ENCODE measurements at regions not wholly inside any gene's neighbourhood (a gene's known extent, or its start where the extent isn't known, plus 50 kb on each side); places are given as distances from the start of the nearest gene placed in this dataset.
"Not testable (repeated sequence)": the region's sequence is repeated elsewhere in the genome, so short reads cannot be mapped to it uniquely, and the experiment has no call there.

GRCh38 chr16:64094181-64094965 lies 1027.5 kb downstream of the CDH11 start:
- no peak for DNase-seq

- DNase-seq = no peak
These were observed 1029.6 kb downstream of the CDH11 start for GRCh38 chr16:64092271-64092670.

- no peak for DNase-seq
These were observed 1031.5 kb downstream of the CDH11 start for GRCh38 chr16:64090327-64090726.

- DNase-seq = peak; percentile 10
These were observed 1032.2 kb downstream of the CDH11 start for GRCh38 chr16:64089697-64090096.

- no peak for DNase-seq
These were observed 1033.0 kb downstream of the CDH11 start for GRCh38 chr16:64088838-64089237.

- no peak for DNase-seq
These were observed 1036.6 kb downstream of the CDH11 start for GRCh38 chr16:64085296-64085695.

GRCh38 chr16:64084706-64085105 lies 1037.2 kb downstream of the CDH11 start:
- DNase-seq = no peak

GRCh38 chr16:64083428-64084129 lies 1038.3 kb downstream of the CDH11 start:
- DNase-seq = no peak

GRCh38 chr16:64077242-64077641 lies 1044.6 kb downstream of the CDH11 start:
- no peak for DNase-seq

- no peak for DNase-seq
These were observed 1047.2 kb downstream of the CDH11 start for GRCh38 chr16:64074706-64075105.

- DNase-seq = not testable (repeated sequence)
These were observed 1049.6 kb downstream of the CDH11 start for GRCh38 chr16:64072131-64072730.

- no peak for DNase-seq
These were observed 1056.3 kb downstream of the CDH11 start for GRCh38 chr16:64065523-64065922.

GRCh38 chr16:64061621-64062020 lies 1060.2 kb downstream of the CDH11 start:
- DNase-seq = no peak

GRCh38 chr16:64060631-64061030 lies 1061.2 kb downstream of the CDH11 start:
- DNase-seq = no peak

GRCh38 chr16:64058685-64059084 lies 1063.2 kb downstream of the CDH11 start:
- DNase-seq = no peak

- DNase-seq = peak; percentile 5
These were observed 1070.0 kb downstream of the CDH11 start for GRCh38 chr16:64051824-64052223.

GRCh38 chr16:64047878-64048277 lies 1074.0 kb downstream of the CDH11 start:
- DNase-seq = no peak

GRCh38 chr16:64047207-64047606 lies 1074.7 kb downstream of the CDH11 start:
- no peak for DNase-seq

GRCh38 chr16:64035337-64035736 lies 1086.5 kb downstream of the CDH11 start:
- DNase-seq = no peak

GRCh38 chr16:64019339-64019738 lies 1102.5 kb downstream of the CDH11 start:
- DNase-seq = no peak

GRCh38 chr16:64017796-64018195 lies 1104.1 kb downstream of the CDH11 start:
- DNase-seq = no peak

GRCh38 chr16:64013856-64014255 lies 1108.0 kb downstream of the CDH11 start:
- no peak for DNase-seq

GRCh38 chr16:64012166-64012565 lies 1109.7 kb downstream of the CDH11 start:
- DNase-seq = no peak

GRCh38 chr16:64011650-64012049 lies 1110.2 kb downstream of the CDH11 start:
- no peak for DNase-seq
